ENCODE measurements at regions not wholly inside any gene's neighbourhood (a gene's known extent, or its start where the extent isn't known, plus 50 kb on each side); places are given as distances from the start of the nearest gene placed in this dataset.

DNA sequence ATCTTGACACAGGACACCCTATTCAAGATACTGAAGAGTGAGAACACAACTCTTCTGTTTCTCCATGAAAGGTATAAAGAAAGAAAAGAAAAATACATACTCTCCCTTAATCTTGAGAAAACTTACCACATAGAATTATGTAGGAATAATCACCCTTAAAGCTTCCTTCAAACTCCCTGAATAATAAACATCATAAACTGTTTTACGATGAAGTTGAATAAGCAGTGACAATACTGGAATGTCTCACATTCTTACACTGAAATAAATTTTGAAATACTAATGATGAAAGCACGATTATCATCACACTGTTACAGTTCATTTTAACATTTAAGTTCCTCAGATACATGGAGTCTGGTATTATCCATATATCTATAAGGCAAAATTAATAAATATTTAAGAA, 306.2 kb downstream of the IPMK start:
- DNase-seq (ENCODE audit: low spot score), result no peak
- Mint-ChIP-seq H3K27me3 (ENCODE audit: unreplicated experiment) (no peaks in the 10 kb centered on the region), H3K9me3 (ENCODE audit: unreplicated experiment) (no peaks in the 10 kb centered on the region), H3K4me3 (ENCODE audit: unreplicated experiment) (no peak overlapping the region), H3K27ac (ENCODE audit: unreplicated experiment) (no peak overlapping the region), H3K4me1 (ENCODE audit: unreplicated experiment) (no peaks in the 10 kb centered on the region), H3K36me3 (ENCODE audit: low read depth, unreplicated experiment) (no peaks in the 10 kb centered on the region)
- TF ChIP-seq, protein P1, sequence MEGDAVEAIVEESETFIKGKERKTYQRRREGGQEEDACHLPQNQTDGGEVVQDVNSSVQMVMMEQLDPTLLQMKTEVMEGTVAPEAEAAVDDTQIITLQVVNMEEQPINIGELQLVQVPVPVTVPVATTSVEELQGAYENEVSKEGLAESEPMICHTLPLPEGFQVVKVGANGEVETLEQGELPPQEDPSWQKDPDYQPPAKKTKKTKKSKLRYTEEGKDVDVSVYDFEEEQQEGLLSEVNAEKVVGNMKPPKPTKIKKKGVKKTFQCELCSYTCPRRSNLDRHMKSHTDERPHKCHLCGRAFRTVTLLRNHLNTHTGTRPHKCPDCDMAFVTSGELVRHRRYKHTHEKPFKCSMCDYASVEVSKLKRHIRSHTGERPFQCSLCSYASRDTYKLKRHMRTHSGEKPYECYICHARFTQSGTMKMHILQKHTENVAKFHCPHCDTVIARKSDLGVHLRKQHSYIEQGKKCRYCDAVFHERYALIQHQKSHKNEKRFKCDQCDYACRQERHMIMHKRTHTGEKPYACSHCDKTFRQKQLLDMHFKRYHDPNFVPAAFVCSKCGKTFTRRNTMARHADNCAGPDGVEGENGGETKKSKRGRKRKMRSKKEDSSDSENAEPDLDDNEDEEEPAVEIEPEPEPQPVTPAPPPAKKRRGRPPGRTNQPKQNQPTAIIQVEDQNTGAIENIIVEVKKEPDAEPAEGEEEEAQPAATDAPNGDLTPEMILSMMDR (IDR thresholded peaks at IDR 0.05; ENCODE audit: unreplicated experiment), result no peak

DNA sequence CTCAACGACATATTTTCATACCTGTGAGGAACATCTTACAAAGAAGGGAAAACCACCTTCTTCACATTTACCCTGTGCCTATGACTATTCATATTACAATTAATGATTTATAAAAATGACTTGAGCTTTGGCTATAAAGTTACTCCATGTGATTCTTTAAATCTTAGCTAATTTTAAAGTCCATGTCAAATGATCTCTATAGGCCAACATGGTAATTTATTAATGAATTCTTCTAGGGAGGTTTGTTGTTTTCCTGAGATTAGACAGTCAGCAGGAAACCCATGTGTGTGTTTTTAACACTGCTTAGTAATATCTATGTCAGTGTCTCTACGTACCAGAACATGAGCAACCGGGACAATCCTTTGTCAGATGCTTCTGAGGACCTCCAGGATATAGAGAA, 307.3 kb downstream of the IPMK start:
- Mint-ChIP-seq H3K4me3 (ENCODE audit: unreplicated experiment) (no peak overlapping the region), H3K9me3 (ENCODE audit: unreplicated experiment) (no peaks in the 10 kb centered on the region), H3K36me3 (ENCODE audit: low read depth, unreplicated experiment) (no peaks in the 10 kb centered on the region), H3K27ac (ENCODE audit: unreplicated experiment) (no peak overlapping the region), H3K4me1 (ENCODE audit: unreplicated experiment) (no peaks in the 10 kb centered on the region), H3K27me3 (ENCODE audit: unreplicated experiment) (no peaks in the 10 kb centered on the region)
- TF ChIP-seq, protein P1 (IDR thresholded peaks at IDR 0.05; ENCODE audit: unreplicated experiment), result no peak
- DNase-seq (ENCODE audit: low spot score), result no peak

DNA sequence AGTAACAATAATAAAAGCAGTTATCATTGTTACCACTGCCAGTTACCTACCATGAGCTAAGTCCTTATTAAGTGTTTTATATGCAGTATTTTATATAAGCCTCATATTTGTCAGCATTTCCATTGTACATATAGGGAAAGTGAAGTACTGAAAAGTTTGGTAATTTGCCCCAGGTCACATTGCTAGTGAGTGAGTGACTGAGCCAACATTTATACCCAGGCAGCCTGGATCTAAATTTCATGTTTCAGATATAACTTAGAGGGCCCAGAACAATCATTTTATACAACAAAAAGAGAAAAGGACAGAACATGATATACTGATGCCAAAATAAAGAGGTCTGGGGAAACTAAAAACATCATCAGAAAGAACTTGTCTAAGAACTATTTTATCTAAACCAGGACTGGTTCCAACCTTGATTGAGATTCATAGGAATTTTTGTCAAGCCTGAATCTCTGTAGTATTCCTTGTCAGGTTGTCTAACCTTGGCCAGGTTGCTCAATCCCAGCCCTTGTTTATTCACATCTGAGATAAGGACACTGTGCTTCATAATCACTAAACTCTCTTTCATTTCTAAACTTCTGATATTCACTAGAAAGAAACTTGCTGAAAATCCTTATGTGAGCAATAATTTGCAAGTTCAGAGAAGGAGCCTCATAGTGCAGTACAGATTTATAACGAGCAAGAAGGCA, 308.2 kb downstream of the IPMK start:
- Mint-ChIP-seq H3K27ac (ENCODE audit: unreplicated experiment) (no peak overlapping the region), H3K36me3 (ENCODE audit: low read depth, unreplicated experiment) (no peaks in the 10 kb centered on the region), H3K9me3 (ENCODE audit: unreplicated experiment) (no peaks in the 10 kb centered on the region), H3K27me3 (ENCODE audit: unreplicated experiment) (no peaks in the 10 kb centered on the region), H3K4me3 (ENCODE audit: unreplicated experiment) (no peak overlapping the region), H3K4me1 (ENCODE audit: unreplicated experiment) (no peaks in the 10 kb centered on the region)
- TF ChIP-seq, protein P1 (IDR thresholded peaks at IDR 0.05; ENCODE audit: unreplicated experiment), result no peak
- no peak for DNase-seq (ENCODE audit: low spot score)

DNA sequence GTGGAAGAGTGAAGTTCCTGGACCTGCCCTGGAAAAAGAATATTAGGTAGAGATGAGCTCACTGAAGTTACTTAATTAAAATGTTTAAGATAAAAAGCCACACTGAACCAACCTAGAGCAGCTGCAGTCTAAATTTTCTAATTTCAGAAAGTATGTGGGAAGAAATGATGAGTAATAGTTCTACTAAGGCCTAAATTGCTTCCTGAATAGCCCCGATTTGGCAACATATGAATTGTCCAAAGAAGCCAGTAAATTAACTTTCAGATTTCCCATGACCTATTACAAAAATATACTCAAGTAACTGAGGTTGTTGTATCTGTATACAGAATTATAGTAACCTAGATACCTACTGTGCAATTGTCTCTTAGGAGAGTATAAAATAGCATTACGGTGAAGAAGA, 312.6 kb downstream of the IPMK start:
- no peaks in the 10 kb centered on the region for H3K27me3 Mint-ChIP-seq (ENCODE audit: unreplicated experiment)
- TF ChIP-seq, protein P1 (IDR thresholded peaks at IDR 0.05; ENCODE audit: unreplicated experiment), result no peak
- no peaks in the 10 kb centered on the region for H3K4me1 Mint-ChIP-seq (ENCODE audit: unreplicated experiment)
- no peak for DNase-seq (ENCODE audit: low spot score)
- no peak overlapping the region for H3K4me3 Mint-ChIP-seq (ENCODE audit: unreplicated experiment)
- no peak overlapping the region for H3K27ac Mint-ChIP-seq (ENCODE audit: unreplicated experiment)
- H3K9me3 Mint-ChIP-seq (ENCODE audit: unreplicated experiment), result no peaks in the 10 kb centered on the region
- no peaks in the 10 kb centered on the region for H3K36me3 Mint-ChIP-seq (ENCODE audit: low read depth, unreplicated experiment)

DNA sequence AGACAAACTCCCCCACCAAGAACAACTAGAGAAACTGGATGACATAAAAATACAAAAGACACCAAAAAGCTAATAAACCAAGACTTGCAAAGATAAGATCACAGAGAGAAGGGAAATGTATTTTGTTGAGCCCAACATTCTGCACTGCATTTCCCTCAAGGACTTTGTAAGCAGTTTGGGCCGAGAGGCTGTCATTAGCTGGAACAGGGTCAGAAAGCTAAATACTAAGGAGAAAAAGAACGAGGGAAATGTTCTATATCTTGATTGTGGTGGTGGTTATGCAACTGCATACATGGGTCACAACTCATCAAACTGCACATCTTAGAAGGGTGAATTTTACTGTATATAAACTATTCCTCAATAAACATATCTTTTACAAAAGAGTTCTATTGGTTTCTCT, 315.0 kb downstream of the IPMK start:
- no peaks in the 10 kb centered on the region for H3K9me3 Mint-ChIP-seq (ENCODE audit: unreplicated experiment)
- no peaks in the 10 kb centered on the region for H3K36me3 Mint-ChIP-seq (ENCODE audit: low read depth, unreplicated experiment)
- TF ChIP-seq, protein P1 (IDR thresholded peaks at IDR 0.05; ENCODE audit: unreplicated experiment), result no peak
- no peaks in the 10 kb centered on the region for H3K4me1 Mint-ChIP-seq (ENCODE audit: unreplicated experiment)
- no peak for DNase-seq (ENCODE audit: low spot score)
- H3K27me3 Mint-ChIP-seq (ENCODE audit: unreplicated experiment), result no peaks in the 10 kb centered on the region
- H3K4me3 Mint-ChIP-seq (ENCODE audit: unreplicated experiment), result no peak overlapping the region
- H3K27ac Mint-ChIP-seq (ENCODE audit: unreplicated experiment), result no peak overlapping the region

All from endothelial cell (in vitro differentiated cells).